NCI-H446 (cell line): ENCODE measurements at regions not wholly inside any gene's neighbourhood (a gene's known extent, or its start where the extent isn't known, plus 50 kb on each side); places are given as distances from the start of the nearest gene placed in this dataset.
A peak's percentile ranks its signal among the peaks of the same experiment; 100 is the strongest.

Experiments used
- DNase-seq, 2 experiments: peaks; one replicate each; lab custom pipeline; 2025; lab: John Stamatoyannopoulos, UW

- DNase-seq: no peak
Observed at GRCh38 chrX:25219480-25219879, 203.7 kb upstream of the ARX start.

- DNase-seq: no peak
Observed at GRCh38 chrX:25213611-25214010, 197.8 kb upstream of the ARX start.

- DNase-seq: no peak
Observed at GRCh38 chrX:25207803-25208475, 192.2 kb upstream of the ARX start.

GRCh38 chrX:25206778-25207177 is 191.0 kb upstream of the ARX start:
- DNase-seq: no peak

GRCh38 chrX:25204182-25204581 is 188.4 kb upstream of the ARX start:
- no peak for DNase-seq

- DNase-seq: no peak
Observed at GRCh38 chrX:25202827-25203226, 187.1 kb upstream of the ARX start.

- no peak for DNase-seq
Observed at GRCh38 chrX:25198891-25199290, 183.1 kb upstream of the ARX start.

GRCh38 chrX:25198253-25198652 is 182.5 kb upstream of the ARX start:
- no peak for DNase-seq

GRCh38 chrX:25196221-25196620 is 180.5 kb upstream of the ARX start:
- no peak for DNase-seq

GRCh38 chrX:25191403-25191802 is 175.6 kb upstream of the ARX start:
- no peak for DNase-seq

- DNase-seq: no peak
Observed at GRCh38 chrX:25181775-25182174, 166.0 kb upstream of the ARX start.

GRCh38 chrX:25180242-25180641 is 164.5 kb upstream of the ARX start:
- DNase-seq: no peak

- no peak for DNase-seq
Observed at GRCh38 chrX:25178555-25178954, 162.8 kb upstream of the ARX start.

- DNase-seq: no peak
Observed at GRCh38 chrX:25175743-25176142, 160.0 kb upstream of the ARX start.

GRCh38 chrX:25175171-25175570 is 159.4 kb upstream of the ARX start:
- no peak for DNase-seq

GRCh38 chrX:25166546-25166945 is 150.8 kb upstream of the ARX start:
- no peak for DNase-seq

GRCh38 chrX:25166145-25166544 is 150.4 kb upstream of the ARX start:
- DNase-seq: no peak

- no peak for DNase-seq
Observed at GRCh38 chrX:25158635-25159034, 142.9 kb upstream of the ARX start.

GRCh38 chrX:25156832-25157231 is 141.1 kb upstream of the ARX start:
- DNase-seq: no peak

GRCh38 chrX:25156323-25156722 is 140.6 kb upstream of the ARX start:
- DNase-seq: no peak

GRCh38 chrX:25154168-25154567 is 138.4 kb upstream of the ARX start:
- no peak for DNase-seq

GRCh38 chrX:25151749-25152148 is 136.0 kb upstream of the ARX start:
- DNase-seq: no peak

GRCh38 chrX:25144043-25144940 is 128.5 kb upstream of the ARX start:
- peak; percentile 13 to 52 for DNase-seq
